Dedifferentiated amniotic fluid mesenchymal stem cell (primary cell): ENCODE measurements at regions not wholly inside any gene's neighbourhood (a gene's known extent, or its start where the extent isn't known, plus 50 kb on each side); places are given as distances from the start of the nearest gene placed in this dataset.

Source experiments
- DNase-seq: peaks from one replicate; pipeline ENCODE4 v3.0.0-alpha.2; 2016; ENCODE audit errors: extremely low spot score

- peak; percentile 32 for DNase-seq
These were observed 326.7 kb downstream of the ATP23 start for GRCh38 chr12:58268069-58268468.

GRCh38 chr12:58269476-58269875, 328.1 kb downstream of the ATP23 start:
- DNase-seq = no peak

- DNase-seq = no peak
These were observed 329.8 kb downstream of the ATP23 start for GRCh38 chr12:58270966-58271705.

DNA sequence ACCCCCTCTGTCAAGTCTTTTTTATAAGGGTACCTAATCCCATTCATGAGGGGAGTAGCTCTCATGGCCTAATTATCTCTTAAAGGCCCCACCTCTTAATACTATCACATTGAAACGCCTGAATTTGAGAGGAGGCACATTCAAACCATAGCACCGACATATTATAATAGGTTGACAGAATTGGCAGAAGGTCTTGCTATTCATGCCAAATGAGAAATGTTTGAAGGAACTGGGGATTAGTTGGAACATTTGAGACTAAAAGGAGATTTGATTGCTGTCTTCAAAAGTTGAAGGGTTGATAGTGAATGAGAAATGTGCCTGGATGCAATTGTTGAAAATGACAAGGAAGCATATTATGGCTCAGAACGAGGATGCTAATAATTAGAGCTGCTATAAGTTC, 331.1 kb downstream of the ATP23 start:
- DNase-seq = no peak

DNA sequence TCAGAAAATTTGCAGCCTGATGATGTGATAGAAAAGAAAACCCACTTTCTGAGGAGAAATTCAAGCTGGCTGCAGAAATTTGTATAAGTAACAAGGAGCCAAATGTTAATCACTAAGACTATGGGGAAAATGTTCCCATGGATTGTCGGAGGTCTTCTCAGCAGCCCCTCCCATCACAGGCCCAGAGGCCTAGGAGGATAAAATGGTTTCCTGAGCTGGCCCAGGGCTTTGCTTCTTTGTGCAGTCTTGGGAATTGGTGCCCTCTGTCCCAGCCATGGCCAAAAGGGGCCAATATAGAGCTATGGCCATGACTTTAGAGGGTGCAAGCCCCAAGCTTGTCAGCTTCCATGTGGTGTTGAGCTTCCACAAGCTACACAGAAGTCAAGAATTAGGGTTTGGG, 335.9 kb downstream of the ATP23 start:
- DNase-seq = no peak

DNA sequence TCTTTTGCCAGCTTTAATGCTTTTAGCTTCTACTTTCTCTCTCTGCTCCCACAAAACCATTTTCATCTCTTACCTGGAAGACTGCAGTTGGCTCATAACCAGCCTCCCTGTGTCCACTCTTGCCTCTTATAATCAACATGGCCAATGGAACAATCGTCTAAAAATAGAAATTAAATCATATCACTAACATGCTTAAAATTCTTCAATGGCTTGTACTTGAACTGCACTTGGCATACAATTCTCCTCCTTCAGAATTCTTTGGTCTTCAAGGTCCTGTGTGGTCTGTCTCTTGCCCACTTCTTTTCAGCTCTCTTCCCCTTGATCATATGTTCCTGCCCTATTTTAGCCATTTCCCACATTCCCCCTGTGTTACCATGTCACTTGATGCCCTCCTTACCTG, 342.2 kb downstream of the ATP23 start:
- DNase-seq = no peak

GRCh38 chr12:58285551-58285950, 344.2 kb downstream of the ATP23 start:
- DNase-seq = no peak

- DNase-seq = no peak
These were observed 345.0 kb downstream of the ATP23 start for GRCh38 chr12:58286353-58286752.

DNA sequence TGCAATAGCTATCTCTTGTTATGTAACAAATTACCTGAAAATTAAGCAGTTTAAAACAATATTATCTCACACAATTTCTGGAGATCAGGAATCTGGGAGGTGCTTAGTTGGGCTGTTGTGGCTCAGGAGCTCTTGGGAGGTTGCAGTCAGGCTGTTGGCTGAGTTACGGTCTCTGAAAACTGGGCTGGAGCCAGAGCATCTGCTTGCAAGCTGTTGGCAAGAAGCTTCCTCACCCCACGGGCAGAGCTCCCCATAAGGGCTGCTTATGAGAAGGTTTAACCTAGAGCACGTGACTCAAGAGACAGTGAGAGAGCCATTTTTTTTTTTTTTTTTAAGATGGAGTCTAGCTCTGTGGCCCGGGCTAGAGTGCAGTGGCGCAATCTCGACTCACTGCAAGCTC, 346.8 kb downstream of the ATP23 start:
- DNase-seq = no peak

DNA sequence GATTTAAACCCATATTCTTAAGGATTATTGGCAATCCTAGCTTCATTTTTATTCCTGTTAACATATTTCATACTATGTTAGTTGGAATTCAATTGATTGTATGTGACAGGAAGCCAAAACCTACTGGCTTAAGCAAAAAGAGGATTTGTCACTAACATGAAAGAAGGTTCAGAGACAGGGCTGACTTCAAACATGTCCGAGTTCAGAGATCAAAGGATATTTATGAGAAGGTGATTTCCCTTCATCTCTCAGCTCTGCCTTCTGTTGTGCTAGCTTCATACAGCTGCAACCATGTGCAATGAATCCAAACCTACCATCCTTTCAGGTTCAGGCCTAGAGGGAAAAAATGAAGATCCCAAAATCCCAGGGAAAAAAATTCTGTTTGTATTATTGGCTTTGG, 349.7 kb downstream of the ATP23 start:
- DNase-seq = no peak

DNA sequence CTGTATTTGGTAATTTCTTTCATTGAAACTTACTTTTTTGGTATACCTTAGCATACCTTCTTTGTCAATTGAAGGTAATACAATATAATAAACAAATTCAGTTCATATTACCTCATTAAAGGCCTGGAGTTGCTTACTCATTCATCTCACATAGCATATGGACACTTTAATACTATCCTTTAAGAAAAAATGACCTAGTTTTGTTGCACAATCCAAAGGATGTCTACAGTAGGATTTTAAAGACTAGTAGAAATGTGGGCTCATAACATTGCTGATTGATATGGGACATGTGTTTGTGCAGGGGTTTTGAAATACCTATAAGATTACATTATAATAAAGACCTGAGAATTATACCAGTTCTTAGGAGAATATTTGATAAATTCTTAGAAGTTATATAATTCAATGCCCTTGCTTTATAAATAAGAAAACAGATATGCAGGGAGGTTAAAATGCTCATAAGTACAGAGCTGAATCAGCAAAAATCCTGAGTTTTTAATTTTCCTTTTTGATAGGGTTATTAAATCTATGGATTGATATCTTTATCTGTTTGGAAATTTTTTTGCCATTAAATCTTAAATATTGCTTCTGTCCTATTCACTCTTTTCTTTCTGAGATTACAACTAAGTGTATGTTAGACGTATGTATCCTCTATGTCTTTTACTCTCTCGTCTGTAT, 352.1 kb downstream of the ATP23 start:
- no peak for DNase-seq

DNA sequence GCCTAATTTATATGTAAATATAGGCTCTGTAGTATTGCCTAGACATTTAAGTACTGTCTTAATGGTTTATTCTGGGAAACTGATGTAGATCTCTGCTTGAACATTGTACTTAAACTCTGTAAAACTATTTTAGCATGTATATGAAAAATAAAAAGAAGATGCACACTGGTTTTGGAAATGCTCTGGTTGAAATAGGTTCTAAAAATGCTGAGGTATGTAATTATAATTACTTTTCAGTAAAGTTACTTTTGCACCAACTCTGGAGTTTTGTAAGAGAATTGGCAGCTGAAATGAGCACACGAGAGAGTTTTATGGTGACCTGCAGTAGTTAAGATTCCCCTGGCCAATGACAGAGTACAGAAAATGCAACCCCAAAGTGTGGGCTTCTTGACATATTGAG, 353.9 kb downstream of the ATP23 start:
- no peak for DNase-seq

DNA sequence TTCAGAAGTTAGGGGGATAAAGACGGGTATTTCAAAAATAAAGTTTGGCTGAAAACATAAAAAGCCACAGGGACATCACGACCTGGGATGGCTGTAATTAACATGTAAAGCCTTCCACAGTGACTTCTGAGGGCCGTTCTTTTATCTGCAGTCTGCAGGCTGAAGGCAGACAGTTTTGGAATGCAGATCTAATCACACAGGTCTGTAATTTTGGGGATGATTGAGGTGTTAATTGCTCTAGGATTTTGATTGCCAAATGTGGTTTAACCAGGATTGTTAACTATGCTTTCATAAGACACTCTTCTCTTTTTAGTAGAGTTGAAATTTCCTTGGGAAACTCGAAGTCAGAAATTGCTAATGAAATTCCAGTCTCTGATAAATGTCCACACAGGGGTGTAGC, 355.5 kb downstream of the ATP23 start:
- DNase-seq = no peak

DNA sequence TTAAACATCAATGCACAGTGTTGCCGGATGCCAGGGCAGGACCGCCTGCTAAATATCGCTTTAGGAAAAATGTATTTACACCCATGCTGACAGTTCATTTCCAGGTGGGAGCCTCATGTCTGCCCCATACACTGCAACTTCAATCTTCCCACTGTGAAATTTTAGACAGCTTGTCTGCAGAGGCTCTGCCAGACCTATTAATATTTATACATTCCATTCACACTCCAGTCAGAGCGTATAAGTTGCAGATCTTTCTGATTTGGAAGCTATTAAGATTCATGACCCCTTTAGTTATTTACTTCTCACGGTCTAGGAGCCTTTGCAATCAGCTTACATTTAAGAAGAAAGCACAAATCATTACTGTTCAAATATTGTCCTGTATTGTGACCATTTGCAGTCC, 357.4 kb downstream of the ATP23 start:
- no peak for DNase-seq

DNA sequence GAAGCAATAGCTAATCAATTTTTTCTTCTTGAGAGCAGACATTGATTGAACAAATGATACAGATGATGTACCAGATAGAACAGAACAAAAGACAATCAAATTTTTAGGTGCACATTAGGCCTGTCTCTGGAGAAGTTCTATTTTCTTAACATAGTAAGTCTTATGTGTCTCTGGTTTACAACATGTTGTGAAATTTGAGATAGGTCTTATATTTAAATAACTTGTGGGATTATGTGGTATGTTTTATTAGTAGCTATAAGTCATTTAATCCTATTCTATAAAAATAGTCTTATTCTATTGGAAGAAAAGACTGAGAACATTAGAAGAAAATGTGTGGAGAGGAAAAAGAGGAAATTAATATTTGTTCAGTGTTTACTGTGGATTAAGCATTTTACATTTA, 358.0 kb downstream of the ATP23 start:
- no peak for DNase-seq

- DNase-seq = no peak
These were observed 359.8 kb downstream of the ATP23 start for GRCh38 chr12:58301038-58301729.

DNA sequence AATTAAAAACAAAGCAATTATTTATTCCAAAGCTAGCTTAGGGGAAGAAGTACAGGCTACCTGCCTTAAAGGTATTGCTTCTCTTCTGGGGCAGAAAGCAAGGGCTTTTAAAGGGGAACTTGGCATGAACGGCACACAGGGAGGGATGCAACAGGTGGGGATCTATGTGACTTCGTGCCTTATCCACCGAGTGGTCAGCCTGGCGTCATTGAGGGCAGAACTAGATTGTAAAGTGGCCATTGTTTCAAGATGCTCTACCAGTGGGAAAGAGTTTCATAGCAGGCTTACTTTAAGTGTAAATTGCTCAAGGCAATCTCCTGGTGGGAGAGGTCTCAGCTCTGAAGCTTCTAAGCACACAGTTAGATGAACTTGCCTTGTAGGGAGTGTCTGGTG, 360.4 kb downstream of the ATP23 start:
- no peak for DNase-seq

DNA sequence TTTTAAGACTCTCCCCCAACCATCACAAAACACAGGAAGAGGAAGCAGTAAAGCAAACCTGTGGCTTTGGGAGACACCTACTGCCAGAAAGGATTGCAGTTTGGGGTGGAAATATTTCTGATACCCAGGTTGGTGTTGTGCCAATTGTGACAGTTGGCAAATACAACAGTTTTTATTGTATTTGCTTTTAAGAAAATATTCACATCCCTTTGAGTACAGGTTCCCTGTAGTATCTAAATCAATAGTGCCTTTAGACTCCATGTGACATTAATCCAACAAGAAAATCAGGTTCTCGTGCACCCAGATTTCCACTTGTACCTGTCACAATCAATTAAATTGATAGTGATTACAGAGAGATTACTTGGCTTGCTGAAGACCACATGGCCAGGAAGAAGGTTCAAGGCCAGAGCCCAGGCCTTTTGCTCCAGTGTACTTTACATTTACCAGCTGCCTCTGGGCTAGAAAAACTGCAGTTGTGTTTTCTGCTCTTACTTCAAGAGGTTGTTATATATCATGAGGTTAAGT, 361.2 kb downstream of the ATP23 start:
- DNase-seq = no peak

DNA sequence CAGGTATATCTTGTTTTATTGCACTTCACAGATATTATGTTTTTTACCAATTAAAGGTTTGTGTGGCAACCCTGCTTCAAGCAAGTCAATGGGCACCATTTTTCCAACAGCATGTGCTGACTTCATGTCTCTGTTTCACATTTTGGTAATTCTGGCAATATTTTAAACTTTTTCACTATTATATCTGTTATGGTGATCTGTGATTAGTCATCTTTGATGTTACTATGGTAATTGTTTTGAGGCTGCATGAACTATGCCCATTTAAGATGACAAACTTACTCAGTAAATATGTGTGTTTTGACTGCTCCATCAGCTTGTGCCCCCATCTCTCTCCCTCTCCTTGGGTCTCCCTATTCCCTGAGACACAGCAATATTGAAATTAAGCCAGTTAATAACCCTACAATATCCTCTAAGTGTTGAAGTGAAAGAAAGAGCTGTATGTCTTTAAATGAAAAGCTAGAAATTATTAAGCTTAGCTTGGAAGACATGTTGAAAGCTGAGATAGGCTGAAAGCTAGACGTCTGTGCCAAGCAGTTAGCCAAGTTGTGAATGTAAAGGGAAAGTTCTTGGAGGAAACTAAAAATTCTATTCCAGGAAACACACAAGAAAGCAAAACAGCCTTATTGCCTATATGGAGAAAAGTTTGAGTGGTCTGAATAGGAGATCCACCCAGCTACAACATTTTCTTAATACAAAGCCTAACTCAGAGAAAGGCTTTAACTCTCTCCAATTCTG, 365.1 kb downstream of the ATP23 start:
- DNase-seq = no peak

GRCh38 chr12:58309806-58310205, 368.4 kb downstream of the ATP23 start:
- DNase-seq = no peak

GRCh38 chr12:58310368-58310767, 369.0 kb downstream of the ATP23 start:
- DNase-seq = peak; percentile 26
